ENCODE measurements at regions not wholly inside any gene's neighbourhood (a gene's known extent, or its start where the extent isn't known, plus 50 kb on each side); places are given as distances from the start of the nearest gene placed in this dataset.

DNA sequence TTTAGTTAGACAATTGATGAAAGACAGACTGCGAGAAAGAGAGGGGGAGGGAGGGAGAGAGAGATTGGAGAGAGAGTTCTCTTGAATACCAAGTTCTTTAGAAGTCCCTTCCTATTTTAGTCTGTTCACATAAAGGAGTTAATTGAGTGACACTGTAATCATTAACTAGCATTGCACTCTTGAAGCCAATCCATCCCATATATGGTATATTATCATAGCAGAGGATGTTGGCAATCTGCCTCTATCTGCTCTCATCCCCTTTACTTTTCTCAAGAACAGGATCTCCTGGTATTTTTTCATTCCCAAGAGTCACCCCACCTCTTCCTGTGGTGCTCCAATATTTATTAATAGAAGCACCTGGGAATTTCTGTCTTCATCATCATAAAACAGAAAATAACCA is 959.6 kb upstream of the NDST4 start:
- H3K9me3 Mint-ChIP-seq = peaks cover 13 to 14% of the 10 kb centered on the region in 2 experiments
- no peak overlapping the region for H2BK5ac ChIP-seq (ENCODE audit: insufficient read length, low read length)

More for the DNA sequence above, 959.6 kb upstream of the NDST4 start:
- no peaks in the 10 kb centered on the region for H3K23me2 ChIP-seq (ENCODE audit: insufficient read length, low read depth, low read length, poor library complexity, severe bottlenecking)
- H3K27me3 Mint-ChIP-seq (ENCODE audit: low read depth) = no peaks in the 10 kb centered on the region
- H3K79me1 ChIP-seq (ENCODE audit: insufficient read depth, low read depth, low read length, poor library complexity, severe bottlenecking) = no peaks in the 10 kb centered on the region
- H3K14ac ChIP-seq (ENCODE audit: insufficient read depth, low read length) = no peak overlapping the region
- peaks cover 0 to 23% (median 4%) of the 10 kb centered on the region in 3 experiments; a peak in 4 of 7 replicates for H3K36me3 Mint-ChIP-seq (ENCODE audit: insufficient read depth in 1 of 3, low read depth in 3 of 3)
- no peaks in the 10 kb centered on the region for H3K4me1 ChIP-seq (ENCODE audit: insufficient read depth, low read length)
- H4K20me1 ChIP-seq (ENCODE audit: control insufficient read depth, insufficient read depth, insufficient read length) = no peaks in the 10 kb centered on the region
- no peak overlapping the region for H3K9ac ChIP-seq (ENCODE audit: extremely low read depth, insufficient read length, low read length)
- no peak overlapping the region for H2BK12ac ChIP-seq (ENCODE audit: insufficient read length, low read depth, low read length)
- H3K23ac ChIP-seq (ENCODE audit: insufficient read length, low read depth, low read length) = no peak overlapping the region
- H3K4me3 Mint-ChIP-seq = no peak overlapping the region
- no peak overlapping the region for H2BK20ac ChIP-seq (ENCODE audit: low read depth, low read length, poor library complexity, severe bottlenecking)
- no peak overlapping the region for H2BK15ac ChIP-seq (ENCODE audit: low read depth, low read length)
- H4K91ac ChIP-seq (ENCODE audit: insufficient read length, low read depth, low read length) = no peak overlapping the region
- no peak overlapping the region for H3T11ph ChIP-seq (ENCODE audit: low read length)
- no CpG with 5 or more reads among the region's 1 CpG for WGBS (ENCODE audit: extremely low coverage, insufficient read length, low lambda C conversion rate)
- no peak overlapping the region for H3K56ac ChIP-seq (ENCODE audit: insufficient read length, low read depth, low read length)
- TF ChIP-seq, protein P1, sequence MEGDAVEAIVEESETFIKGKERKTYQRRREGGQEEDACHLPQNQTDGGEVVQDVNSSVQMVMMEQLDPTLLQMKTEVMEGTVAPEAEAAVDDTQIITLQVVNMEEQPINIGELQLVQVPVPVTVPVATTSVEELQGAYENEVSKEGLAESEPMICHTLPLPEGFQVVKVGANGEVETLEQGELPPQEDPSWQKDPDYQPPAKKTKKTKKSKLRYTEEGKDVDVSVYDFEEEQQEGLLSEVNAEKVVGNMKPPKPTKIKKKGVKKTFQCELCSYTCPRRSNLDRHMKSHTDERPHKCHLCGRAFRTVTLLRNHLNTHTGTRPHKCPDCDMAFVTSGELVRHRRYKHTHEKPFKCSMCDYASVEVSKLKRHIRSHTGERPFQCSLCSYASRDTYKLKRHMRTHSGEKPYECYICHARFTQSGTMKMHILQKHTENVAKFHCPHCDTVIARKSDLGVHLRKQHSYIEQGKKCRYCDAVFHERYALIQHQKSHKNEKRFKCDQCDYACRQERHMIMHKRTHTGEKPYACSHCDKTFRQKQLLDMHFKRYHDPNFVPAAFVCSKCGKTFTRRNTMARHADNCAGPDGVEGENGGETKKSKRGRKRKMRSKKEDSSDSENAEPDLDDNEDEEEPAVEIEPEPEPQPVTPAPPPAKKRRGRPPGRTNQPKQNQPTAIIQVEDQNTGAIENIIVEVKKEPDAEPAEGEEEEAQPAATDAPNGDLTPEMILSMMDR (conservative IDR thresholded peaks at IDR 0.05) = no peak
- H2AFZ ChIP-seq (ENCODE audit: low read length) = no peak overlapping the region
- H3K9me3 ChIP-seq (ENCODE audit: control insufficient read depth, low read depth, low read length) = no peaks in the 10 kb centered on the region
- no peaks in the 10 kb centered on the region for H3K4me1 Mint-ChIP-seq
- no peak overlapping the region for H3K27ac Mint-ChIP-seq
- no peak overlapping the region for H3K4me2 ChIP-seq (ENCODE audit: insufficient read depth, insufficient read length, low read length)
- no peak for DNase-seq
- no peak overlapping the region for H2AK5ac ChIP-seq (ENCODE audit: insufficient read length, low read length)
- H2BK120ac ChIP-seq (ENCODE audit: low read depth, low read length, poor library complexity, severe bottlenecking) = no peak overlapping the region
- no peak overlapping the region for H3K18ac ChIP-seq (ENCODE audit: insufficient read length, low read depth, low read length)
- H3K4ac ChIP-seq (ENCODE audit: low read depth, low read length) = no peak overlapping the region
- no peaks in the 10 kb centered on the region for H3K27me3 ChIP-seq (ENCODE audit: insufficient read depth, low read length)
- H4K8ac ChIP-seq (replicated peaks; ENCODE audit: insufficient read length, low read depth, low read length) = no peak overlapping the region
- H3K27ac ChIP-seq (ENCODE audit: insufficient read length, low read depth, low read length) = no peak overlapping the region
- H3K79me2 ChIP-seq (ENCODE audit: insufficient read depth, low read length) = no peaks in the 10 kb centered on the region
- H4K5ac ChIP-seq (ENCODE audit: insufficient read length, low read depth, low read length) = no peak overlapping the region
